ENCODE measurements at regions not wholly inside any gene's neighbourhood (a gene's known extent, or its start where the extent isn't known, plus 50 kb on each side); places are given as distances from the start of the nearest gene placed in this dataset.

DNA sequence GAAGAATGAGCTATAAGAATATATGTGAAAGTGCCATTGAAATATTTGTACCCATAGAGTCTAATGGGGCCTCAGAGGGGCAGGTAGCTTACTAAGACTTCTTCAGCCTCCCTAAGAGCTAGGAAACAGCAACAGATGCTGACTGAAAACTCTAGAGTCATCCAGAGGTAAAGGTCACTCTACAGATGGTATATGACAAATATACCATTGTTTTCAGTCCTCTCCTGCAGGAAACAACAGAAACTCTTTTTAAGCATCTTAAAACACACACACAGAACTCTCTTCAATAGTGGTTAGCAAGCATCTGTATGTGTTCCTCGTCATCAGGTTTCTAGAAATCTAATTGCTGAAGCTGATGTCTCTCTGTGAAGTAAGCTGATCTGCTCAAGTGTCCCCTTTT, 313.8 kb upstream of the GATB start:
- Histone ChIP-seq H3K27ac (ENCODE audit: low read depth, low read length) (no peak overlapping the region), H3K4me3 (ENCODE audit: low read length in 2 of 2) (no peak overlapping the region), H3K36me3 (ENCODE audit: insufficient read depth, low read length) (no peaks in the 10 kb centered on the region), H3K27me3 (ENCODE audit: insufficient read depth, low read length) (no peaks in the 10 kb centered on the region), H3K9me3 (ENCODE audit: control insufficient read depth in 1 of 2, low read length in 2 of 2) (no peaks in the 10 kb centered on the region), H3K4me1 (ENCODE audit: insufficient read depth, low read length) (peaks cover 24% of the 10 kb centered on the region)
- no peaks in the 10 kb centered on the region for H3K27me3 Mint-ChIP-seq
- ChIA-PET CTCF (ENCODE audit: partially characterized antibody) (interaction anchor here (1.0 to 1.5 kb wide), 5 partner anchors 9 to 285 kb away, joined by 3 read pairs; no protein-coding TSS in a partner anchor), POLR2A (ENCODE audit: partially characterized antibody) (interaction anchor here (0.6 to 1.3 kb wide), 4 partner anchors 9 to 33 kb away, joined by 3 to 5 read pairs (median 3); no protein-coding TSS in a partner anchor)
- no peak for DNase-seq
- H3K4me1 Mint-ChIP-seq, result peaks cover 25 to 74% (median 47%) of the 10 kb centered on the region in 4 donors
- H3K27ac Mint-ChIP-seq, result peak overlapping the region in 2 of 7 donors; percentile 9 to 64
- H3K36me3 Mint-ChIP-seq, result no peaks in the 10 kb centered on the region
- peaks cover 0 to 5% (median 0%) of the 10 kb centered on the region in 8 donors for H3K9me3 Mint-ChIP-seq
- H3K4me3 Mint-ChIP-seq, result no peak overlapping the region
- intact Hi-C loops (cut with micrococcal nuclease), result no loop called here

DNA sequence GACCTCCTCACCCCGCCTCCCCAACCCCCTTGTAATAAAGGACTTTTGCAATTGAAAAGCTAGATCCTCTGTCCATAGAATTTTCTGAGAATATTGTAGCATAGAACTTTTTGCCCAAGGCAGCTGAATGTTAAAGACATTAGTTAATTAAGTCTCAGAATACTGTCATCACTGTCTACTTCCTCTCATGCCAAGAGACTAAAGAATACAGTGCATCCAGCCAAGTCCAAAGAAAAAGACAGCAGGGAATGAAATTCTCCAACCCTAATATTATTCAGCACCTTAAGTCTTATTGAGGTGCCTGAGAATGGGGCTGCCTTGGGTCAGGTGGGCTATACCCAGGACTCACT, 313.3 kb upstream of the GATB start:
- peak overlapping the region in 3 of 7 donors; percentile 8 to 67 (median 31) for H3K27ac Mint-ChIP-seq
- H3K9me3 Mint-ChIP-seq, result peaks cover 0 to 5% (median 0%) of the 10 kb centered on the region in 8 donors
- Histone ChIP-seq H3K27me3 (ENCODE audit: insufficient read depth, low read length) (no peaks in the 10 kb centered on the region), H3K36me3 (ENCODE audit: insufficient read depth, low read length) (no peaks in the 10 kb centered on the region), H3K27ac (ENCODE audit: low read depth, low read length) (no peak overlapping the region), H3K9me3 (ENCODE audit: control insufficient read depth in 1 of 2, low read length in 2 of 2) (no peaks in the 10 kb centered on the region), H3K4me1 (ENCODE audit: insufficient read depth, low read length) (peaks cover 20% of the 10 kb centered on the region), H3K4me3 (ENCODE audit: low read length in 2 of 2) (no peak overlapping the region)
- ChIA-PET POLR2A (ENCODE audit: partially characterized antibody) (interaction anchor here (0.6 to 1.3 kb wide), 4 partner anchors 9 to 33 kb away, joined by 3 to 5 read pairs (median 3); no protein-coding TSS in a partner anchor), CTCF (ENCODE audit: partially characterized antibody) (interaction anchor here (1.0 to 1.5 kb wide), 5 partner anchors 8 to 285 kb away, joined by 3 read pairs; no protein-coding TSS in a partner anchor)
- no peak overlapping the region for H3K4me3 Mint-ChIP-seq
- intact Hi-C loops (cut with micrococcal nuclease), result no loop called here
- peaks cover 25 to 69% (median 43%) of the 10 kb centered on the region in 4 donors for H3K4me1 Mint-ChIP-seq
- no peak for DNase-seq
- no peaks in the 10 kb centered on the region for H3K27me3 Mint-ChIP-seq
- no peaks in the 10 kb centered on the region for H3K36me3 Mint-ChIP-seq

DNA sequence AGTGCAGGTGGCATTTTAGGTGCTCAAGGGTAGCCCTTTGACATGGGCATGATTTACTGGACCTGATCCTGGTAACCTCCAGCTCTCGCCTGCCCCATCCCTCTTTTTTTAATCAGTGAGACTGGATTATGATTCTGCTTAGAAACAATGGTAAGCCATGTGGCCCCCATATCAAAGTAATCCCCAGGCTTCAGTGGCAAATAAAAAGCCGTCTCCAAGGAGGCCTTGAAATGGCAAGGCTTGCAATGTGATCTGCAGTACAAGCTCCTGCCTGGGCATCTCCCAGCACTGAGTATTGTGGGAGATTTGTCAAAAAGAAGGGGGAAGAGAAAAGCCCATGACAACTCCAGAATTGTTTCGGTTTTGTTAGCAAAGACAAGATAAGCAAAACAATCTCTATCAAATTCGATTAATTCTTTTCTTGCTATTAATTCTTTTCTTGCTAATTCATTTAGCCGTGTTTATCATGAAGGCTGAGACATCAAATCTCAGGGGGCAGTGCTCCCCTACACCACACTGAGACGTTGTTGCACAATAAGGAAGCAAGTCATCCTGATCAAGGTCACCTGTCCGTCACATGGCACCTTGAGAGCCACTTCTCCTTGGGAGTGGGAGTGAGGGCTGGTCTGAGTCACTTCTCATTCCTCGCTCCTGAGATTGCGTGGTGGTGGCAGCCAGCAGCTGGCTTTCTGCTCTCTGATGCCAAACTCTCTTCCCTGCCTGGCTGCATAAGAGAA, 312.7 kb upstream of the GATB start:
- CTCF ChIA-PET (ENCODE audit: partially characterized antibody), result interaction anchor here (1.0 to 1.5 kb wide), 5 partner anchors 8 to 286 kb away, joined by 3 read pairs; no protein-coding TSS in a partner anchor
- no peak overlapping the region for H3K4me3 ChIP-seq (ENCODE audit: low read length in 2 of 2)
- Mint-ChIP-seq H3K4me3 (no peak overlapping the region), H3K36me3 (no peaks in the 10 kb centered on the region), H3K27ac (peak overlapping the region in 4 of 7 donors; percentile 2 to 67 (median 20)), H3K27me3 (no peaks in the 10 kb centered on the region), H3K9me3 (peaks cover 0 to 5% (median 0%) of the 10 kb centered on the region in 8 donors), H3K4me1 (peaks cover 28 to 68% (median 44%) of the 10 kb centered on the region in 4 donors)
- H3K4me1 ChIP-seq (ENCODE audit: insufficient read depth, low read length), result peaks cover 20% of the 10 kb centered on the region
- no peaks in the 10 kb centered on the region for H3K9me3 ChIP-seq (ENCODE audit: control insufficient read depth in 1 of 2, low read length in 2 of 2)
- no peak overlapping the region for H3K27ac ChIP-seq (ENCODE audit: low read depth, low read length)
- DNase-seq, result no peak
- H3K27me3 ChIP-seq (ENCODE audit: insufficient read depth, low read length), result no peaks in the 10 kb centered on the region
- POLR2A ChIA-PET (ENCODE audit: partially characterized antibody), result interaction anchor here (0.6 to 1.3 kb wide), 4 partner anchors 8 to 34 kb away, joined by 3 to 5 read pairs (median 3); no protein-coding TSS in a partner anchor
- H3K36me3 ChIP-seq (ENCODE audit: insufficient read depth, low read length), result no peaks in the 10 kb centered on the region
- intact Hi-C loops (cut with micrococcal nuclease), result no loop called here

DNA sequence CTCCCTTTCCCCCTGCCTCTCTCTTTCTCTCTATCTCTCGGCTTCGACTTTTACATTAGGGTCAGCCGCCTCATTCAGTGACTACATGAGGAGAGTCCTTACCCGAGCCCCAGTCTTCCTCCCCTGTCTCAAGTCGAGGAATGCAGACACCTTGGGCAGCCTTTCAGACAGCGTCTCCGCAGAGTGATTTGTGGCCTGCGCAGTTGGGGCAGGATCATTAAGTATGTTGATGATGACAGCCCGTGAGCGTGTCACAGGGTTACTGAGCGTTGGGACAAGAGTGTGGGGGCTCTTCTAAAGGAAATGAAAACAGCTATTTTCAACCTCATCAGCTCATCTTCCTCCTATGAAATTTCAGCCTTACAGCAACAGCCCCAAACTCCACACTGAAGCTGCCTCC, 312.1 kb upstream of the GATB start:
- Mint-ChIP-seq H3K36me3 (no peaks in the 10 kb centered on the region), H3K27me3 (no peaks in the 10 kb centered on the region), H3K4me3 (no peak overlapping the region), H3K9me3 (peaks cover 0 to 5% (median 0%) of the 10 kb centered on the region in 8 donors), H3K4me1 (peaks cover 26 to 68% (median 43%) of the 10 kb centered on the region in 4 donors), H3K27ac (peak overlapping the region in 3 of 7 donors; percentile 17 to 78 (median 46))
- CTCF ChIA-PET (ENCODE audit: partially characterized antibody), result no interaction called here
- Histone ChIP-seq H3K4me1 (ENCODE audit: insufficient read depth, low read length) (peaks cover 24% of the 10 kb centered on the region), H3K9me3 (ENCODE audit: control insufficient read depth in 1 of 2, low read length in 2 of 2) (no peaks in the 10 kb centered on the region), H3K27ac (ENCODE audit: low read depth, low read length) (no peak overlapping the region), H3K27me3 (ENCODE audit: insufficient read depth, low read length) (no peaks in the 10 kb centered on the region), H3K4me3 (ENCODE audit: low read length in 2 of 2) (no peak overlapping the region), H3K36me3 (ENCODE audit: insufficient read depth, low read length) (no peaks in the 10 kb centered on the region)
- intact Hi-C loops (cut with micrococcal nuclease), result no loop called here
- POLR2A ChIA-PET (ENCODE audit: partially characterized antibody), result interaction anchor here (0.6 to 1.1 kb wide), 2 partner anchors 9 to 284 kb away, joined by 3 to 4 read pairs; no protein-coding TSS in a partner anchor
- DNase-seq, result no peak

DNA sequence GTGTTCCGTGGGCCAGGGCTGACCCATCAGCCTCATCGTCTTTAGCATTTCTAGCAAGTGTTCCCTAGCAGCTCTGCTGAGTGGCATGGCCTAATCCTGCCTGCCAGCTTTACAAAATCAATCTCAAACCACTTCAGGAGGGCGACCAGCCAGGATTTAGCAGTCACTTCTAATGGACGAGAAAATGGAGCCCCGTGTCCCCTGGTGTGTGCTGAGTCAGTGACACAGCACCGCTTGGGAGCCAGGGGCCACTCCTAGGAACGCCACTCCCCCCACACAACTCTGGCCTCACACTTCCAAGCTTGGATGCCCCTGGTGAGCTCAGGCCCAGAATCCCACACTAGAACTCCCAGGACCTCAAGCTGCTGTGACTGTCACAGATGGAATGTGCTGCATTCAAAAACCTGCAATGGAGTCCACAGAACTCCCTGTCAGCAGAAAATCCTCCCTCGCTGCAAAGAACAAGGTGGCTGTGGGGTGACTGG, 311.2 kb upstream of the GATB start:
- H3K9me3 Mint-ChIP-seq, result peaks cover 0 to 2% (median 0%) of the 10 kb centered on the region in 8 donors
- peak overlapping the region in 4 of 7 donors; percentile 17 to 68 (median 36) for H3K27ac Mint-ChIP-seq
- H3K4me1 Mint-ChIP-seq, result peaks cover 18 to 66% (median 36%) of the 10 kb centered on the region in 4 donors

DNA sequence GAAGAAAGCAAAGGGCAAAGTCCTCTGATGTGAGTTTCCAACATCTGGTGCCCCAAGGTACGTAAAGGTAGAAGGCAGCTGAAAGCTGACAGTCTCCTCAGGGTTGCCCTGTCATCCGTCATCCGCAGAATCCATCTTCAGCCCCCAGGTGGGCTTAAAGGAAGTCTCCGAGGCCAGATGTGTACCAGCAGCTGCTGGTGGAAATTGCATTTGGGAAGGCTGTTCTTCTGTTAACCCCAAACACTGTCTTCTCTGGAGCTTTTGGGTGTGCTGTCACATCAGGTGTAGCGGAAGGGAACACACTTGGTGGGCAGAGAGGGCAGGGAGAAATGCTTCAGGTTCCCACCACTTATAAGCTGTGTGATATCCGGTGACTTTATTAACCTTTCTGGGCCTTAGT, 310.0 kb upstream of the GATB start:
- Histone ChIP-seq H3K36me3 (ENCODE audit: insufficient read depth, low read length) (no peaks in the 10 kb centered on the region), H3K27ac (ENCODE audit: low read depth, low read length) (no peak overlapping the region), H3K27me3 (ENCODE audit: insufficient read depth, low read length) (no peaks in the 10 kb centered on the region), H3K4me3 (ENCODE audit: low read length in 2 of 2) (no peak overlapping the region), H3K4me1 (ENCODE audit: insufficient read depth, low read length) (peaks cover 17% of the 10 kb centered on the region), H3K9me3 (ENCODE audit: control insufficient read depth in 1 of 2, low read length in 2 of 2) (no peaks in the 10 kb centered on the region)
- Mint-ChIP-seq H3K4me3 (no peak overlapping the region), H3K27me3 (no peaks in the 10 kb centered on the region), H3K4me1 (peaks cover 21 to 68% (median 36%) of the 10 kb centered on the region in 4 donors), H3K36me3 (no peaks in the 10 kb centered on the region), H3K9me3 (peaks cover 0 to 2% (median 0%) of the 10 kb centered on the region in 8 donors), H3K27ac (peak overlapping the region in 2 of 7 donors; percentile 30 to 60)
- intact Hi-C loops (cut with micrococcal nuclease), result no loop called here
- ChIA-PET CTCF (ENCODE audit: partially characterized antibody) (no interaction called here), POLR2A (ENCODE audit: partially characterized antibody) (no interaction called here)
- DNase-seq, result no peak

More for the DNA sequence above, 311.2 kb upstream of the GATB start:
- H3K4me3 ChIP-seq (ENCODE audit: low read length in 2 of 2), result no peak overlapping the region
- H3K4me3 Mint-ChIP-seq, result no peak overlapping the region
- intact Hi-C loops (cut with micrococcal nuclease), result no loop called here
- peaks cover 15% of the 10 kb centered on the region for H3K4me1 ChIP-seq (ENCODE audit: insufficient read depth, low read length)
- no peaks in the 10 kb centered on the region for H3K9me3 ChIP-seq (ENCODE audit: control insufficient read depth in 1 of 2, low read length in 2 of 2)
- no peaks in the 10 kb centered on the region for H3K27me3 Mint-ChIP-seq
- no peak for DNase-seq
- H3K36me3 ChIP-seq (ENCODE audit: insufficient read depth, low read length), result no peaks in the 10 kb centered on the region
- no peaks in the 10 kb centered on the region for H3K36me3 Mint-ChIP-seq
- no peak overlapping the region for H3K27ac ChIP-seq (ENCODE audit: low read depth, low read length)
- CTCF ChIA-PET (ENCODE audit: partially characterized antibody), result no interaction called here
- POLR2A ChIA-PET (ENCODE audit: partially characterized antibody), result interaction anchor here (1.1 kb wide), 1 partner anchor 8 kb away, joined by 4 read pairs; no protein-coding TSS in a partner anchor
- no peaks in the 10 kb centered on the region for H3K27me3 ChIP-seq (ENCODE audit: insufficient read depth, low read length)

DNA sequence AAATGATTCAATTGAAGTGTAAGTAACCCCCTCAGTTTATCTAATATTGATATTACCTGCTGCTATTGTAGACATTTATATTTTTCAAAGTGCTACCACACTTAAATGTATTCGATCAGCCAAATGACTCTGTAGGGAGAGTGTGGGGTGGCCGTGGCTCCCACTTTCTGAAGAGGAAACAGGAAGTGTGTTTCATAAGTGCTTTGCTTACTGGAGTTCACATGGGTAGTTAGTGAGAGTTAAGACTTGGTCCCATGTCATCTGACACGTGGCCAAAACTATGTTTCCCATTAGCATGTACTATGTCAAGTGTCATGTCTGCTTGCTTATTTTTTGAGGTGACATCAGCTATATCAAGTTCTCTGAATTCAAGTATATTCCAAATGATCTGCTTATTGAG, 308.1 kb upstream of the GATB start:
- no peaks in the 10 kb centered on the region for H3K27me3 Mint-ChIP-seq
- no peaks in the 10 kb centered on the region for H3K36me3 Mint-ChIP-seq
- peak overlapping the region in 2 of 7 donors; percentile 52 to 82 for H3K27ac Mint-ChIP-seq
- Histone ChIP-seq H3K27ac (ENCODE audit: low read depth, low read length) (no peak overlapping the region), H3K4me3 (ENCODE audit: low read length in 2 of 2) (no peak overlapping the region), H3K27me3 (ENCODE audit: insufficient read depth, low read length) (no peaks in the 10 kb centered on the region), H3K4me1 (ENCODE audit: insufficient read depth, low read length) (peaks cover 37% of the 10 kb centered on the region), H3K9me3 (ENCODE audit: control insufficient read depth in 1 of 2, low read length in 2 of 2) (no peaks in the 10 kb centered on the region), H3K36me3 (ENCODE audit: insufficient read depth, low read length) (no peaks in the 10 kb centered on the region)
- H3K9me3 Mint-ChIP-seq, result peaks cover 0 to 2% (median 0%) of the 10 kb centered on the region in 8 donors
- peaks cover 31 to 66% (median 39%) of the 10 kb centered on the region in 4 donors for H3K4me1 Mint-ChIP-seq
- ChIA-PET POLR2A (ENCODE audit: partially characterized antibody) (no interaction called here), CTCF (ENCODE audit: partially characterized antibody) (no interaction called here)
- H3K4me3 Mint-ChIP-seq, result peak overlapping the region in 1 of 8 donors; percentile 30
- intact Hi-C loops (cut with micrococcal nuclease), result no loop called here
- no peak for DNase-seq

All from CD4-positive, alpha-beta memory T cell (primary cell).